Neuron (in vitro differentiated cells): ENCODE measurements at regions not wholly inside any gene's neighbourhood (a gene's known extent, or its start where the extent isn't known, plus 50 kb on each side); places are given as distances from the start of the nearest gene placed in this dataset.

Experiments used
- H2AFZ ChIP-seq: one replicate; pipeline ENCODE4 v1.6.1; 2013; ENCODE audit warnings: low read depth, mild to moderate bottlenecking, inconsistent platforms, low read length, moderate library complexity
- H3K27me3 ChIP-seq: one replicate; pipeline ENCODE4 v1.6.1; 2013; ENCODE audit warnings: low read length; ENCODE audit not compliant: insufficient read depth
- H3K36me3 ChIP-seq: one replicate; pipeline ENCODE4 v1.6.1; 2013; ENCODE audit warnings: low read length; ENCODE audit not compliant: insufficient read depth
- H3K4me1 ChIP-seq: one replicate; pipeline ENCODE4 v1.6.1; 2013; ENCODE audit warnings: low read length; ENCODE audit not compliant: insufficient read depth
- H3K4me3 ChIP-seq: 2 replicates; pipeline ENCODE4 v1.5.1; 2013; ENCODE audit warnings: mild to moderate bottlenecking, low read length, moderate library complexity
- H3K9me3 ChIP-seq: one replicate; pipeline ENCODE4 v1.6.1; 2013; ENCODE audit warnings: low read length

DNA sequence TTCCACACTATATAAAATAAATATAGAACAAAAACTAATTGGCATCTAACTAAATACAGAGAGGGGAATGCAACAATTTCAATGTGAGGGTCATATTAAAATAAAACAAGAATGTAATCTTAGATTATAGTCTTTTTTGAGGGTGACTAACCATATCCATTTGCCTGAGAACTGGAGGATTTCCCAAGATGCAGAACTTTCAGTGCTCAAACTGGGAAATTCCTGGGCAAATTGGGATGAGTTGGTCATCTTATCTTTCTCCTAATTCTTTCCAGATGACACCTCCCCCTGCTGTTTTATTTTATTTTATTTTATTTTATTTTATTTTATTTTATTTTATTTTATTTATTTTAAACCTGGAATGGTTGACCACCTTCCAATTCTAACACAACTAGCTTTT, 846.2 kb downstream of the SLC4A3 start:
- Histone ChIP-seq H3K4me3 (no peak overlapping the region), H3K36me3 (no peaks in the 10 kb centered on the region), H3K4me1 (peaks cover 5% of the 10 kb centered on the region), H3K9me3 (no peaks in the 10 kb centered on the region), H3K27me3 (no peaks in the 10 kb centered on the region), H2AFZ (no peak overlapping the region)

- no peaks in the 10 kb centered on the region for H3K9me3 ChIP-seq
- H3K4me1 ChIP-seq, result no peaks in the 10 kb centered on the region
- H3K27me3 ChIP-seq, result no peaks in the 10 kb centered on the region
- H3K4me3 ChIP-seq, result no peak overlapping the region
- no peaks in the 10 kb centered on the region for H3K36me3 ChIP-seq
- H2AFZ ChIP-seq, result no peak overlapping the region
These were observed 849.4 kb downstream of the SLC4A3 start for GRCh38 chr2:220476877-220477276.

- Histone ChIP-seq H3K4me1 (no peaks in the 10 kb centered on the region), H3K9me3 (no peaks in the 10 kb centered on the region), H3K4me3 (no peak overlapping the region), H3K27me3 (no peaks in the 10 kb centered on the region), H2AFZ (no peak overlapping the region), H3K36me3 (no peaks in the 10 kb centered on the region)
These were observed 851.1 kb downstream of the SLC4A3 start for GRCh38 chr2:220478305-220479058.

DNA sequence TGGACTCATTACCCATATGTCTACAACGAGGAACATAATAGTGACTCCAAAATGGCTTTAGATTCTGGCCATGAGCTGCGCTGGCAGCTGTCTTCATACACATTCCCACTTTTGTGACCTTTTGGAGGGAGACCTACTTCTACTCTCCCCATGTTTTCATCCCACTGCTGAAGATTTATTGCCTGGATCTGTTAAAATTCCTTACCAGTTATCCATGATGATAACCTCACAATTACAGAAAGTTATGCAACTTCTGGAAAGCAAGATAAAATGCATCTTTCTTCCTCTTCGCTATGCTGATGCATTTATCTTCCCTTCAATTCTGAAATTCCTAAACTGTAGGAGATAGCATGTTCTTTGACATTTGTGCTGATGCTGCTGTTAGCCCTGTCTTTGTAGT, 855.3 kb downstream of the SLC4A3 start:
- H3K27me3 ChIP-seq, result no peaks in the 10 kb centered on the region
- no peak overlapping the region for H3K4me3 ChIP-seq
- no peaks in the 10 kb centered on the region for H3K9me3 ChIP-seq
- no peaks in the 10 kb centered on the region for H3K36me3 ChIP-seq
- H2AFZ ChIP-seq, result no peak overlapping the region
- H3K4me1 ChIP-seq, result no peaks in the 10 kb centered on the region

DNA sequence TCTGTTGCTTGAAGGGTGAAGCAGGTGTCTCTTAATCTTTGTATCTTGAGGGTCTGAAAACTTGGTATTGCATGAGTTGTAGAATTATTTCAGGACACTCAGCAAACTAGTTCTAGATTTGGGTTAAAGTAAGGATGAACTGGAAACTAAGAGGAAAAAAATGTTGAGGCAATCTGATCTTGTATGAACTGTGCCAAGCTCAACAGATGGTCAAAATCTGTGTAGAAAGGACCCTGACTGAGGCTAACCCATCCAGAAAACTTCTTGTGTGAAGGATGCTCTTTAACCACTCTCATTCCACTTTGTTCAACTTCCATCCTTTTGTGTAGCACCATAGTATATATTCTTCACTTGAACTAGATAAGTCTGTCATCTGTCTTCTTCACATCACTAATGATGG, 861.7 kb downstream of the SLC4A3 start:
- no peaks in the 10 kb centered on the region for H3K27me3 ChIP-seq
- H3K4me1 ChIP-seq, result no peaks in the 10 kb centered on the region
- H3K36me3 ChIP-seq, result no peaks in the 10 kb centered on the region
- H3K9me3 ChIP-seq, result no peaks in the 10 kb centered on the region
- H3K4me3 ChIP-seq, result no peak overlapping the region
- no peak overlapping the region for H2AFZ ChIP-seq

- Histone ChIP-seq H3K9me3 (no peaks in the 10 kb centered on the region), H3K27me3 (no peaks in the 10 kb centered on the region), H2AFZ (no peak overlapping the region), H3K4me3 (no peak overlapping the region), H3K4me1 (no peaks in the 10 kb centered on the region), H3K36me3 (no peaks in the 10 kb centered on the region)
These were observed 864.2 kb downstream of the SLC4A3 start for GRCh38 chr2:220491670-220492069.

DNA sequence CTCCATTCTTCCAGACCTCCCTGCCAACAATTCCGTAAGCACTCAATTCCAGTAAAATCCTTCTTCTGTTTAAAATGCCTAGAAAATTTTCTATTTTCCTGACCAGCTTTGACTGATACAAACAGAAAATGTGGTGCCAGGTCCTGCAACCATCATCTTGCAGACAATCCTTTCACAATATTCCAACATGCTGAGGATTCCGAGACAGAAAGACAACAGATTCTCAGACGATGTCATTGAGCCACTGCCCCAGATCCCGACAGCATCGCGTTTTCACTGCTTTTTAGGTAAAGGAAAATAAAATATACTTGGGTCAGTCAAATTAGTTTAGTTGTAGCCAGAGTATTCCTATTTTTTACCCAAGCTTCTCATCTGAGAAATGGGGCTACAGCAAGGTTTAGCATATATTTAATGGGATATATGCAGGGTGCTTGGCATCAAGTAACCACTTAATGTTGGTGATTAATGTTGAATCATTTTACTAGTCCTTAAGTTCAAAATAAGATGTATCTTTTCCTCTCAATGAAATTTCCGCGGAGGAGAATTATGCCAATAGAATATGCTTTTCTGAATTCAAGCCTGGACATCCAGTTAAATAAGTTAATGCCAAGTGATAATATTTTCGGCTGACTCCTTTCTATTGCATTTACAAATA, 866.6 kb downstream of the SLC4A3 start:
- Histone ChIP-seq H3K9me3 (no peaks in the 10 kb centered on the region), H2AFZ (no peak overlapping the region), H3K27me3 (no peaks in the 10 kb centered on the region), H3K4me1 (no peaks in the 10 kb centered on the region), H3K36me3 (no peaks in the 10 kb centered on the region), H3K4me3 (no peak overlapping the region)

DNA sequence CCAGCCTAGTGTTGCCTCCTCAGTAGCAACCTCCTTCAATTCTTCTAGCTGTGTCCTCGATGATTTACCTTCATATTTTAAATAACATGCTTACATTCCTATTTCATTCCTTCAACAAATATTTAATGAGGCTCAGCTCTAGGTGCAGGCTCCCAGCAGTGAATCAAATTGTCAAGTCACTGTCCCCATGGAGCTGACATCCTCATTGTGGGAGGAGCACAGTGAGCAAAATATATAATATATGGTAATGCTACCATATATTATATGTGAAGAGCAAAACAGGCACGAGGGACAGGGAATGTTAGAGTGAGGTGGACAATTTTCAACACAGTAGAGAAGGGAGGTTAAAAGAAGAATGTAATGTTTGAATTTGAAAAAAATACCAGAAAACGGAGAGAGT, 869.1 kb downstream of the SLC4A3 start:
- no peak overlapping the region for H3K4me3 ChIP-seq
- H3K4me1 ChIP-seq, result no peaks in the 10 kb centered on the region
- no peak overlapping the region for H2AFZ ChIP-seq
- no peaks in the 10 kb centered on the region for H3K9me3 ChIP-seq
- H3K27me3 ChIP-seq, result no peaks in the 10 kb centered on the region
- no peaks in the 10 kb centered on the region for H3K36me3 ChIP-seq

GRCh38 chr2:220499225-220499624, 871.8 kb downstream of the SLC4A3 start:
- Histone ChIP-seq H3K36me3 (no peaks in the 10 kb centered on the region), H3K9me3 (no peaks in the 10 kb centered on the region), H3K27me3 (no peaks in the 10 kb centered on the region), H2AFZ (no peak overlapping the region), H3K4me3 (no peak overlapping the region), H3K4me1 (no peaks in the 10 kb centered on the region)

DNA sequence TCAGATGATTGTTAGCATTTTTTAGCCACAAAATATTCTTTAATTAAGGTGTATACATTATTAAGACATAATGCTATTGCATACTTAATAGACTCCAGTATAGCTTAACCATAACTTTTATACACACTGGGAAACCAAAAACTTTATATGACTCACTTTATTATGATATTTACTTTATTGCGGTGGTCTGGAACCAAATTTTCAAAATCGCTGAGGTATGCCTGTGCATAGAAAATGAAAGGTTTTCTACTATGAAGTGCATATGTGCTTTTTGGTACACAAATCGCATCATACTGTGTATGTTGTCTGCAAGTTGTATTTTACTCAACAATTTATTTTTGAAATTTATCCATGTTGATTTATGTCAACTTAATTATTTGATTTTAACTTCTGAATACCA, 875.1 kb downstream of the SLC4A3 start:
- H3K4me3 ChIP-seq, result no peak overlapping the region
- no peaks in the 10 kb centered on the region for H3K27me3 ChIP-seq
- no peaks in the 10 kb centered on the region for H3K9me3 ChIP-seq
- H3K36me3 ChIP-seq, result no peaks in the 10 kb centered on the region
- H2AFZ ChIP-seq, result no peak overlapping the region
- no peaks in the 10 kb centered on the region for H3K4me1 ChIP-seq

DNA sequence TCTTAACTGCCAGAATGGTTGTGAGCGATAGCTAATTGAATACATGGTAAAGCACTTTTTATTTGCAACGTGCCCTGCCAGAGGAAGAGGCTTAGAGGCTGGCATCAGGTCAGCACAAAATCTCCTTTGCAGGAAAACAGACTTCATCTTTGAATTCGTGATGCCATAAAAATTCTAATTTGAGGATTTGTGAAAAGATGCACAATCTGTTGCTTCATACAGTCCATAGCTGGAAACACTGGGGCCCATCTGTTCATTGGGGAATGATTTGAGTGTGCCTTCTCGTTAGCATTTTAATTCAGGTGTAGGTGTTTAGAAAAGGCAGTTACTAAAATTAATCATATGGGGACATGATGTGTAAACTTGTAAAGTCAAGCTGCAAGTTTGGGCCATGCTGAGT, 876.0 kb downstream of the SLC4A3 start:
- Histone ChIP-seq H3K4me3 (no peak overlapping the region), H3K27me3 (no peaks in the 10 kb centered on the region), H3K9me3 (no peaks in the 10 kb centered on the region), H3K36me3 (no peaks in the 10 kb centered on the region), H3K4me1 (no peaks in the 10 kb centered on the region), H2AFZ (no peak overlapping the region)

DNA sequence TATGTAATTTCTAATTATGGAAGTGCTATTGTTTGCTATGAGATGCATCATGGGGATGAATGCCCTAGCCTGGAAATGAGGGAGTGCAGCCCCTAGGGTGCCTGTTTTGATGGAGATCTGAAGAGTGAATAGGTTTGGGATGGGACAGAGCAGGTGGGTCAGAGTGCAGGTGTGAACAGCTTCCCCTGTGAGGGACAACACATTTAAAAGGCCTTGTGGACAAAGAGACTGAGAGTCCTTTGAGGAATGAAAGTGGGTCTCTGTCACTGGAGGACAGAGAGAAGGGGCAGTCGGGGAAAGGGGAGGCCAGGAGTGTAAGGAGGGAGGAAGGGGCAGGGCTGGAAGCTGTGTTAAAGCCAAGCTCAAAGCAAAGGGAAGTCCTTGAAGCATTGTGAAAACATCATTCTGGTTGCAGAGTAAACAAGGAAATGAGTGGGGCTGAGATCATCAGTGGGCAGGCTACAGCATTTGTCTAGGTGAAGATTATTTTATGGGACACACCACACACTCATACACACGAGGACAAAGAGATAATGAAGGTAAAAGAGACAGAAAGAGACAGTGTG, 877.6 kb downstream of the SLC4A3 start:
- H3K27me3 ChIP-seq, result no peaks in the 10 kb centered on the region
- H3K4me3 ChIP-seq, result no peak overlapping the region
- H3K36me3 ChIP-seq, result no peaks in the 10 kb centered on the region
- H2AFZ ChIP-seq, result no peak overlapping the region
- no peaks in the 10 kb centered on the region for H3K4me1 ChIP-seq
- no peaks in the 10 kb centered on the region for H3K9me3 ChIP-seq

DNA sequence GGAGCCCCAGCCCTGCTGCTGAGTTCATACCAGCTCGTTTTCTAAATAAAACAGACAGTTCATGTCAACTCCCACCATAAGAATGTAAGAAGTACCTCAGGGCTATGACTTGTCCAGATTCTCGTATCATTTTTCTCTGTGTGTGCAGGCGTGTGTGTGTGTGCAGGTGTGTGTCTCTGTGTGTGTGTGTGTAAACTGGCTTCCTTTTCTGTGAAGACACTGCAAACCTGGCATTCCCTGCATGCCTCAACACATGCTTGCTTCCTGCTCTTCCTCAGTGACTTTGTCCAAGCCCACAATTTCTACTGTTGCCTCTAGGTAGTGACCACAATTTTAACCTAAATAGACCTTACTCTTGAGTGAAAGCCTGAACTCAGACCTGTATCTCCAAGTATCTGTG, 879.0 kb downstream of the SLC4A3 start:
- no peak overlapping the region for H3K4me3 ChIP-seq
- H3K36me3 ChIP-seq, result no peaks in the 10 kb centered on the region
- H3K9me3 ChIP-seq, result no peaks in the 10 kb centered on the region
- no peaks in the 10 kb centered on the region for H3K27me3 ChIP-seq
- H2AFZ ChIP-seq, result no peak overlapping the region
- H3K4me1 ChIP-seq, result no peaks in the 10 kb centered on the region
